HG02943 (cell line): ENCODE measurements at regions not wholly inside any gene's neighbourhood (a gene's known extent, or its start where the extent isn't known, plus 50 kb on each side); places are given as distances from the start of the nearest gene placed in this dataset.
"Not testable (repeated sequence)": the region's sequence is repeated elsewhere in the genome, so short reads cannot be mapped to it uniquely, and the experiment has no call there.

Experiments used
- ATAC-seq: cut with Tn5 transposase; IDR thresholded peaks from one replicate; pipeline ENCODE4 v1.9.1; 2021; ENCODE audit warnings: mild to moderate bottlenecking, low read depth, moderate library complexity; ENCODE audit not compliant: unreplicated experiment

GRCh38 chr10:8811201-8811600, 756.7 kb downstream of the GATA3 start:
- no peak for ATAC-seq

- no peak for ATAC-seq
Observed at GRCh38 chr10:8815969-8816368, 761.5 kb downstream of the GATA3 start.

- ATAC-seq: no peak
Observed at GRCh38 chr10:8817299-8817698, 762.8 kb downstream of the GATA3 start.

- no peak for ATAC-seq
Observed at GRCh38 chr10:8825611-8826010, 771.1 kb downstream of the GATA3 start.

GRCh38 chr10:8829592-8829991, 775.1 kb downstream of the GATA3 start:
- ATAC-seq: no peak

- ATAC-seq: no peak
Observed at GRCh38 chr10:8830048-8830447, 775.6 kb downstream of the GATA3 start.

GRCh38 chr10:8830876-8831275, 776.4 kb downstream of the GATA3 start:
- ATAC-seq: no peak

GRCh38 chr10:8835453-8836167, 781.1 kb downstream of the GATA3 start:
- no peak for ATAC-seq

- ATAC-seq: no peak
Observed at GRCh38 chr10:8840356-8840755, 785.9 kb downstream of the GATA3 start.

- ATAC-seq: no peak
Observed at GRCh38 chr10:8844141-8844540, 789.7 kb downstream of the GATA3 start.

GRCh38 chr10:8852546-8852945, 798.1 kb downstream of the GATA3 start:
- ATAC-seq: no peak

- no peak for ATAC-seq
Observed at GRCh38 chr10:8853048-8853447, 798.6 kb downstream of the GATA3 start.

GRCh38 chr10:8868924-8869323, 814.4 kb downstream of the GATA3 start:
- ATAC-seq: not testable (repeated sequence)

GRCh38 chr10:8873310-8873709, 818.8 kb downstream of the GATA3 start:
- no peak for ATAC-seq

- no peak for ATAC-seq
Observed at GRCh38 chr10:8874268-8874667, 819.8 kb downstream of the GATA3 start.

GRCh38 chr10:8874972-8875371, 820.5 kb downstream of the GATA3 start:
- ATAC-seq: no peak

- no peak for ATAC-seq
Observed at GRCh38 chr10:8876171-8876570, 821.7 kb downstream of the GATA3 start.

GRCh38 chr10:8889538-8889937, 835.0 kb downstream of the GATA3 start:
- no peak for ATAC-seq

GRCh38 chr10:8893102-8893501, 838.6 kb downstream of the GATA3 start:
- no peak for ATAC-seq

GRCh38 chr10:8894148-8894547, 839.7 kb downstream of the GATA3 start:
- no peak for ATAC-seq

- no peak for ATAC-seq
Observed at GRCh38 chr10:8897769-8898168, 843.3 kb downstream of the GATA3 start.

GRCh38 chr10:8898745-8899330, 844.4 kb downstream of the GATA3 start:
- no peak for ATAC-seq
